HG02943 (cell line): ENCODE measurements at regions not wholly inside any gene's neighbourhood (a gene's known extent, or its start where the extent isn't known, plus 50 kb on each side); places are given as distances from the start of the nearest gene placed in this dataset.

ENCODE experiments used
- ATAC-seq: cut with Tn5 transposase; IDR thresholded peaks from one replicate; pipeline ENCODE4 v1.9.1; 2021; ENCODE audit warnings: mild to moderate bottlenecking, low read depth, moderate library complexity; ENCODE audit not compliant: unreplicated experiment

GRCh38 chr5:152844713-152845112 lies 439.6 kb upstream of the NMUR2 start:
- no peak for ATAC-seq

GRCh38 chr5:152853361-152853760 lies 448.3 kb upstream of the NMUR2 start:
- ATAC-seq, result no peak

DNA sequence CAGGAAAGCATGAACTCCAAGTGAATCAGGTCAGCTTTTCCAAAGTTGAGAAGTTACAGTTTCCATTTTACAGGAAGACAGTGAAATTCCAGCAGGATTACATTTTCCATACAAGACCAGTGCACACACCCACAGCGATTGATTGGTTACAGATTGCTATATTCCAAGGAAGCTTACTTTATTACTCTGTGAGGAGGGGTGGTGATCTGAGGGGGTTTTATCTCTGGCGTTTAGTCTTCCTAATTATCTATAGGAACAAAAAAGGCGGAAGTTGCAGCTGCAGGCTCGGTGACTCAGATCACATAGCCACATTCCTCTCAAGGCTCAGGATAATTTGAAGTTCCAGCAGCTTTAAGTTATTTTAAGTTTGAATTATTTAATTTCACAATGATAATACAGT lies 450.4 kb upstream of the NMUR2 start:
- ATAC-seq, result no peak

- ATAC-seq, result no peak
Measured at GRCh38 chr5:152861231-152861630, 456.2 kb upstream of the NMUR2 start.

DNA sequence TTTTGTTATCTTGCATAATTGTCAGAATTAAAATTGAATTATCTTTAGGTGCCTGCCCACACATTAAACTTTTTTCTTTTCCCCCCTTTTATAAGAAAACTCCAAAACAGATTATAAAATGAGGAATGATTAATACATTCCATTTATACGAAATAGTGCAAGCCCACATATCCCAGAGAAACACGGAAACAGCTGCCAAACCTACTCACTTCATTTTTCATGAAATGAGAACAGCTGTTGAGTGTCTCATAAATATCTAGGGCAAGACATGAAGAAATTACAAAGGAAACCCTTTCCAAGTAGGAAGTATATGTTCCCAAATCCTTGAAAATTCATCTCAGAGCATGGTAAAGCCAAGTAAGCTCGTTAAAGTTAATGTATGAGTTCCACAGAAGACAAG lies 459.4 kb upstream of the NMUR2 start:
- no peak for ATAC-seq

DNA sequence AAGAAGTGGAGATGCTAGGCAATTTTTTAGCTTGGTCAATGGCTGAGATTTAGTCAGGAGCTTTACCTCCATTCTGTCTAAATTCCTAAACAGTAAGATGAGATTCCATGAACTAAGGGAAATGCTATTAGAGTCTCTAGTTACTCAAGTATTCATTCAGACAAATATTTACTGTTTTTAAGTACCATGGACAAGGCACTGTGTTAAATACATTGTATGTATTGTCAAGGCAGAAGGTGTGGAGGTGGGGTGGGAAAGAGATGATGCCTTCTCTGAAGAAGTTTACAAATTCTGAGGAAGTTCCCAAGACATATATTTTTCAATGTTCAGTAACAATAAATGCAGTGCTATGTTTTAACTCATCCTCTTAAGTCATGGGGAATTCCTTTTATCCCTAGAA lies 459.9 kb upstream of the NMUR2 start:
- ATAC-seq, result no peak

DNA sequence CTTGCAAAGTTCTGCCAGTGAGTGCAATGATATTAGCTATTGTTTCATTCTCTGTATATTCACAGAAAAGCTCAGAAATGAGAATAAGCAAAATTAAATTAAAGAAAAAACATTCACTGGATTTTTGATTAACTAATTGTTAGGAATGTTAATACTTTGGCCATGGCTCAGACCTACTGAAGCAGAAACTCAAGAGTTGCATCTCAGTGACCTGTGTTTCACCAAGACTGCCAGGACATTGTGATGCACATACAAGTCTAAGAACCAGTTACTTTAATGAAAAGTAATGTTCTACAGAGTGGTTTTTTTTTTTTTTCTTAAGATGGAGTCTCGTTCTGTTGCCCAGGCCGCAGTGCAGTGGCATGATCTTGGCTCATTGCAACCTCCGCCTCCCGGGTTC lies 464.9 kb upstream of the NMUR2 start:
- ATAC-seq, result no peak

GRCh38 chr5:152882621-152883020 lies 477.5 kb upstream of the NMUR2 start:
- no peak for ATAC-seq

DNA sequence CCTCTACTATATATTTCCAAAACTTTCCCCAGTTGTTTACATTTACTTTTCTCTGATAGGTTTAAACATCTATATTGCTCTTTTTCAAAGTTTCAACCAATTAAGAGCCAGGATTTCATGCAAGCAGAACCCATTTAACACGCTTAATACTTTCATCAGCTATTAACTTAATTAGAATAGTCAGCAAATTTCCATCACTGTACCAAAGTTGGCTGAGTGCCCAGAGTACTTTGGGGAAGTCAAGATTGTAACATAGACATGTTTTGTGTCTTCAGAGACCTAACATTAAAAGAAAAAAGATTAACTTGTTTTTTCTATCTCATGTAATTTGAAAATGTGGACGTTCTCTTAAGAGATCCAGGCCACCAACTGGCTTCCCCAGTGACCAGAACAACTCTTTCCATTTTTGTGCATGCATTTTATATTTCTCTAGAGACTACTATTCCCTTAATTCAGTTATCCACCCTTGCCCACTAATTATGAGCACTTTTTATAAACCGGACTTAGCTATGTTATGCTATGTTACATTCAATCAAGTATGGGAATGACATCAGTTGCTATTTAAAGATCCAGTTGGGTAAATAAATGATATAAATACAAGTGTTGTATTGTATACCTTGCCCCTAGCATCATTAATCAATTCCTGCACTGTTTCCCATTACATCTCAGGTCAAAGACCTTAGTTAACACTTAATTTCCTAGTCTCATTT lies 478.1 kb upstream of the NMUR2 start:
- ATAC-seq, result no peak

DNA sequence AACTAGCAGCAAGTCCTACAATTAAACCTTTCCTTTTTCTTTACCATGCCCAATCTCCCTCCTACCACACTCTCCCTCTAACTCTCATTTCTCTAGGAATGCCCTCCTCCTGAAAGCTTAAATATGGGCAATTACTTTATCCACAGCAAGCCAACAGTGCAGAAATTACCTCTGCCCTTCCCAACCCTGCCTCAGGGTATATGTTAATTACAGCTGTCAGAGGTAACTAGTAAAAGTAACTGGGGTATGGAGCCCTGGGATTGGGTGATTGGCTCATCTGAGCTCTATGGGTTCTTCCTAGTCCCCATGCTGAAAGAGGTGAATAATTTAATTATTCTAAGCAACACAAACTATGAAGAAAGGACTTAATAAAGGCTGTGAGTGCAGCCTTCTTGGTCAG lies 478.9 kb upstream of the NMUR2 start:
- ATAC-seq, result no peak

- ATAC-seq, result no peak
Measured at GRCh38 chr5:152900332-152900731, 495.3 kb upstream of the NMUR2 start.

DNA sequence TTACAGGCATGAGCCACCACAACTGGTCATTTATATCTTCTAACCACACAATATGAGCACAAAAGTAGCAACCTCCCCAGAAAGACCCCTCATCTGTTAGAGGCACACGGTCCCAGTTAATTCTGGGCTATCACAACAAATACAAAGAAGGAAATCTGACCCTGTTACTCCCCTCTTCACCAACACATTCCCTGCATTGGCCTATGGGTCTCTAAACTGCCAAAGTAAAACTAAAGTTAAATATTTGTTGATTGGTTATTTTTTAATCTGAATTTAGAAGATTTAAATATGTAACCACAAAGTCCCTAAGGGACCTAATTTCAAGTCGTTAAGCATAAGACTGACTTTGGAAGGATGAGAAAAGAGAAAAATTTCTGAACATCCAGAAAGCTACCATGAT lies 496.7 kb upstream of the NMUR2 start:
- ATAC-seq, result no peak

DNA sequence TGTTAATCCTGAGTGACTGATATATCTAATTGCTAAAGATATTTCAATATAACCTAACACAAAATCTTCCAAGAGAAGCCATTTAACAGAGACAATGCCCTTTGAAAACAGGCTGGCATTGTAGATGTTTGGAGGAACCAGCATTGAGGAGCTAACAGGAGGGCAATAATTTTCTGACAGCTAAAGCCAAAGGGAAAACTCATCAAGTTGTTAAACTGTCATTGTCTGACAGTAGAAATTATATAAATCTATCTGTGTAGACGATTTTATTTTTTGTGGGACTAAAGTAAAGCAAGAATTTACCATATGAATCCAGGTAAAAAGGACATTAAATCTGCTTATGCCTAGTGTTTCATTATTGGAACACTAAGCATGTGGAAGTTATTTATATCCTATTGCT lies 500.2 kb upstream of the NMUR2 start:
- no peak for ATAC-seq

- no peak for ATAC-seq
Measured at GRCh38 chr5:152907488-152908245, 502.6 kb upstream of the NMUR2 start.

- ATAC-seq, result no peak
Measured at GRCh38 chr5:152912924-152913323, 507.8 kb upstream of the NMUR2 start.

DNA sequence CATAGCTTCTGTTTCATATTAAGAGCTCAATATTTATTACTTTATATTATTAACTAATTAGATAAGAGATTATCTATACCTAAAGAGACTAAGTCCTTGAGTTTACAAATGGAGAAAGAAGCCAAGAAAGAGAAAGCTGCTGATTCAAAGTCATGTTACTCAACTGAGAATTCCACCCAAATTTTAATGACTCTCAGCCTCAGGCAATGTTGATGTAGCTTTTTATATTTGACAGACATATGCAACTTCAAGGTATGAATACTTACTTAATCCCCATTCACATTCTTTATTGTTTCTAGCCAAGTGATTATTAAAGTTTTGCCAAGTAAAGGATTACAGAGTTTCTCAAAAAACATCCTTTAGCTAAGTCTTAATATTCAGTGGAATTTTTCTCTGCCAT lies 527.5 kb upstream of the NMUR2 start:
- ATAC-seq, result no peak

DNA sequence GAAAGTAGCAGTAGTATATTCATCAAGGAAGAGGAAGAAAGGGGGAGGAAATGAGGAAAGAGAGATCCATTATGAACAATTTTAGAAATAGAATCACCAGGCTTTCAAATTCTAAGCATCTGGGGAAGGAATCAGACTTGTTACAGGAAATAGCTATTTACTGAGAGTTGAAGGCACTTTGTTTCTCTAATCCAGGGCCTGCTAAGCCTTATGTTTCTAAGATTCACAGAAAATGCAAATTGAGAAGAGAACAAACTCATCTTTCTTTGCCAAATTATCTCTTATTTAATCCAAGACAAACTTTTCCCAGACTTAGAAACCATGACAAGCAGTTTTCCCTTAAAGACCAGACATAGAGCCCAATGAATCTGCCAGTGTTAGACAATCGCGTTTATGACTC lies 528.0 kb upstream of the NMUR2 start:
- no peak for ATAC-seq

- ATAC-seq, result no peak
Measured at GRCh38 chr5:152938630-152939029, 533.6 kb upstream of the NMUR2 start.

DNA sequence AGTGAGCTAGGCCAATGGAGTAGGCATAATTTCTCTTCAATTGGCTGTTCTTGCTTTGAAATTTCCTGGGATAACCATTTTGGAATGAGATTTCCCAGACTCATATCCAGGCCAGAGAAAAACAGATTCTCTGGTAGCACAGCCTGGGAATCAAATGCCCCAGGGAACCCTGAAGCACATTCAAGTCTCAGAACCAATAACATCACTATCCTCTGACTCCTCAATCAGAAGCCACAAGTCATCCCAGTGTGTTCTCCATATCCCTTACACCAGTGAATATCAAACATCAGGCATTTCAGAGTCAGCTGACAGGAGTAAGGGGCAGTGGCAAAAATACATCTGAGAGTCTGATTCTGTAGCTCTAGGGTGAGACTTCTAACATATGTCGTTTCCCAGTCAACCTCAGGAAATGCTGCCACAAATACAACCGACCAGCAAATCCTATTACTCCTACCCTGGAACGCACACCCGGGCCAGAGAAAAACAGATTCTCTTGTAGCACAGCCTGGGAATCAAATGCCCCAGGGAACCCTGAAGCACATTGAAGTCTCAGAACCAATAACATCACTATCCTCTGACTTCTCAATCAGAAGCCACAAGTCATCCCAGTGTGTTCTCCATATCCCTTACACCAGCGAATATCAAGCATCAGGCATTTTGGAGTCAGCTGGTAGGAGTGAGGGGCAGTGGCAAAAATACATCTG lies 537.7 kb upstream of the NMUR2 start:
- no peak for ATAC-seq

DNA sequence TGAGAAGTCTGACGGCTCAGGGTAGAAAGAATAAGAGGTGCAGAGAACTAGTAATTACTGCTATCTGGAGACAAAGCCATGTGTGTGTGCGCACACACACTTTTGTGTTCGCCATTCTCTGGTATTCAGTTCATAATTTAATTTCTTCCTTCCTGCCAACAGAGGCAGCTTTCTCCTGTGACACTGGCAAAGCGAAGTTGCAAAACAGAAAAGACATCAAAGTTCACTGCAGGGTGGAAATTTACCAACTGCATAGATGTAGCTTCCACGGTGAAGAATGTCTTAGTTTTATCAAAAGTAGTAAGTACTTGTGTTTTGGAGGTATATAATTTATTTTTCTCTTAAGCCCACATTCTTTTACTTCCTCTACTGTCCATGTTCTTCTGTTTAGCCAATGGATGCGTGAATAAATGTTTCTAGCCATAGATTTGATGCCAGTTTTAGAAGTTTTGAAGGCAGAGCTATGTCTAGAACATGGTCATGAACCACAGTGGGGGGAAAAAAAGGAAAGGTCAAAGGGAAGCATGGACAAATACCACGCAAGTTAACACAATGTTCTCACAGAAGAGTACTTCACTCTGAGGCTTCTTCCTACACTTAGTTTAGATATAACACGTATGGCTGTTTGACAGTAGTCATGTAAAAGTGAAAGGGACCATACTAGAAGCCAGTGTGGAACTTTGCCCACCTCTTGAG lies 536.5 kb upstream of the GRIA1 start:
- no peak for ATAC-seq
